IMR-90 (cell line): ENCODE measurements at regions not wholly inside any gene's neighbourhood (a gene's known extent, or its start where the extent isn't known, plus 50 kb on each side); places are given as distances from the start of the nearest gene placed in this dataset.

Experiments
- ATAC-seq: fragments of 200-7000 bp; cut with Tn5 transposase; 2 replicates; pipeline ENCODE4 v1.9.1; 2020; ENCODE audit warnings: low read depth, mild to moderate bottlenecking, moderate library complexity
- BruUV-seq: library from RNA; stranded (reverse); fragments of 400-500 nt; replicated peaks from 2 replicates; lab custom pipeline; 2021; lab: Mats Ljungman, UMichigan
- CTCF ChIA-PET: fragments of 300-600 bp; formaldehyde crosslinking; extraction: SDS; loops from one replicate; lab custom pipeline; 2021; ENCODE audit warnings: antibody characterized with exemption; lab: Yijun Ruan, JAX
- POLR2A ChIA-PET: fragments of 300-600 bp; sonication (Branson Sonifier 250); formaldehyde crosslinking; loops from one replicate; lab custom pipeline; 2022; ENCODE audit warnings: antibody characterized with exemption; ENCODE audit not compliant: unreplicated experiment; lab: Charles Lee
- DNase-seq: peaks from one replicate; pipeline ENCODE4 v3.0.0; 2013
- H2AFZ ChIP-seq: replicated peaks from 2 replicates; pipeline ENCODE3; 2013; ENCODE audit warnings: low read length, mild to moderate bottlenecking; ENCODE audit not compliant: poor library complexity
- H2AK5ac ChIP-seq: 2 replicates; pipeline ENCODE4 v1.6.1; 2013; ENCODE audit warnings: low read depth, low read length, inconsistent platforms
- H2AK9ac ChIP-seq: replicated peaks from 2 replicates; pipeline ENCODE3; 2013; ENCODE audit warnings: mild to moderate bottlenecking, low read depth, low read length, moderate library complexity; ENCODE audit not compliant: poor library complexity
- H2BK120ac ChIP-seq: 2 replicates; pipeline ENCODE4 v1.6.1; 2013; ENCODE audit warnings: low read depth, low read length, inconsistent platforms
- H2BK15ac ChIP-seq: 3 replicates; pipeline ENCODE4 v1.6.1; 2013; ENCODE audit warnings: low read depth, low read length, inconsistent platforms
- H2BK20ac ChIP-seq: 2 replicates; pipeline ENCODE4 v1.6.1; 2013; ENCODE audit warnings: low read depth, mild to moderate bottlenecking, inconsistent platforms, low read length, moderate library complexity
- H2BK5ac ChIP-seq: 2 replicates; pipeline ENCODE4 v1.6.1; 2013; ENCODE audit warnings: mild to moderate bottlenecking, low read depth, low read length, inconsistent platforms; ENCODE audit not compliant: poor library complexity, severe bottlenecking
- H3K14ac ChIP-seq: replicated peaks from 2 replicates; pipeline ENCODE4 v1.6.1; 2013; ENCODE audit warnings: low read depth, low read length, inconsistent platforms
- H3K18ac ChIP-seq: 2 replicates; pipeline ENCODE4 v1.6.1; 2013; ENCODE audit warnings: low read depth, low read length, control low read depth
- H3K23ac ChIP-seq: 2 replicates; pipeline ENCODE4 v1.6.1; 2013; ENCODE audit warnings: low read depth, low read length, inconsistent platforms
- H3K27ac ChIP-seq: 2 replicates; pipeline ENCODE4 v1.5.1; 2013; ENCODE audit warnings: mild to moderate bottlenecking, control low read depth, low read length; ENCODE audit not compliant: insufficient read depth
- H3K27me3 ChIP-seq: 2 replicates; pipeline ENCODE4 v1.6.1; 2013; ENCODE audit warnings: low read length; ENCODE audit not compliant: control insufficient read depth, insufficient read depth
- H3K36me3 ChIP-seq: 2 replicates; pipeline ENCODE4 v1.6.1; 2013; ENCODE audit warnings: low read length, mixed read lengths; ENCODE audit not compliant: control insufficient read depth, insufficient read depth
- H3K4ac ChIP-seq: 2 replicates; pipeline ENCODE4 v1.6.1; 2013; ENCODE audit warnings: low read depth, low read length, inconsistent platforms
- H3K4me1 ChIP-seq: 2 replicates; pipeline ENCODE4 v1.6.1; 2013; ENCODE audit warnings: low read length, mixed read lengths; ENCODE audit not compliant: control insufficient read depth, insufficient read depth
- H3K4me2 ChIP-seq: 2 replicates; pipeline ENCODE4 v1.6.1; 2013; ENCODE audit warnings: low read depth, mild to moderate bottlenecking, control low read depth, low read length, moderate library complexity
- H3K4me3 ChIP-seq: 2 replicates; pipeline ENCODE4 v1.5.1; 2013; ENCODE audit warnings: low read depth, mild to moderate bottlenecking, control low read depth, low read length, moderate library complexity; ENCODE audit not compliant: insufficient read depth
- H3K56ac ChIP-seq: 2 replicates; pipeline ENCODE4 v1.6.1; 2013; ENCODE audit warnings: low read length, inconsistent platforms; ENCODE audit not compliant: insufficient read depth; ENCODE audit errors: extremely low read depth
- H3K79me1 ChIP-seq, 2 experiments: 2 replicates each; pipeline ENCODE4 v1.6.1; 2013; ENCODE audit warnings: low read length in 2 of 2, inconsistent platforms in 1 of 2, low read depth in 1 of 2
- H3K9ac ChIP-seq: 2 replicates; pipeline ENCODE4 v1.6.1; 2013; ENCODE audit warnings: low read depth, low read length, control low read depth
- H3K9me1 ChIP-seq: 2 replicates; pipeline ENCODE4 v1.6.1; 2013; ENCODE audit warnings: low read length, inconsistent platforms; ENCODE audit not compliant: insufficient read depth
- H3K9me3 ChIP-seq: 2 replicates; pipeline ENCODE4 v1.6.1; 2013; ENCODE audit warnings: low read length; ENCODE audit not compliant: control insufficient read depth, insufficient read depth
- H4K20me1 ChIP-seq: 2 replicates; pipeline ENCODE4 v1.6.1; 2013; ENCODE audit warnings: low read length, inconsistent platforms; ENCODE audit not compliant: insufficient read depth
- H4K5ac ChIP-seq: 2 replicates; pipeline ENCODE4 v1.6.1; 2013; ENCODE audit warnings: mild to moderate bottlenecking, low read depth, low read length, control low read depth
- H4K8ac ChIP-seq, 2 experiments: 2 replicates each; pipeline ENCODE4 v1.6.1; 2013; ENCODE audit warnings: low read depth in 2 of 2, low read length in 2 of 2, control low read depth in 1 of 2, inconsistent platforms in 1 of 2
- H4K91ac ChIP-seq: 2 replicates; pipeline ENCODE4 v1.6.1; 2013; ENCODE audit warnings: low read depth, low read length, inconsistent platforms; ENCODE audit not compliant: insufficient read depth
- BHLHE40 ChIP-seq: fragments of 150-350 bp; IDR thresholded peaks from 2 replicates; pipeline ENCODE4 v1.6.1; 2016; ENCODE audit warnings: mild to moderate bottlenecking, low read depth, low read length
- CTCF ChIP-seq: conservative IDR thresholded peaks from 2 replicates; pipeline ENCODE4 v1.5.1; 2012; ENCODE audit warnings: mild to moderate bottlenecking, low read depth, low read length, improper control_type of control experiment
- ELK1 ChIP-seq: fragments of 150-350 bp; IDR thresholded peaks from 2 replicates; pipeline ENCODE4 v1.6.1; 2016; ENCODE audit warnings: low read depth, mild to moderate bottlenecking, low read length, moderate library complexity, borderline replicate concordance
- MAFK ChIP-seq: IDR thresholded peaks from 2 replicates; pipeline ENCODE4 v1.6.1; 2012; ENCODE audit warnings: low read depth, low read length, improper control_type of control experiment
- MAZ ChIP-seq: IDR thresholded peaks from 2 replicates; pipeline ENCODE4 v1.6.1; 2012; ENCODE audit warnings: low read depth, mild to moderate bottlenecking, low read length, improper control_type of control experiment, moderate library complexity, borderline replicate concordance
- MXI1 ChIP-seq: IDR thresholded peaks from 2 replicates; pipeline ENCODE4 v1.6.1; 2012; ENCODE audit warnings: low read depth, mild to moderate bottlenecking, low read length, moderate library complexity, borderline replicate concordance
- POLR2A ChIP-seq: IDR thresholded peaks from 2 replicates; pipeline ENCODE4 v1.6.1; 2012; ENCODE audit warnings: mild to moderate bottlenecking, low read depth, low read length
- SMC3 ChIP-seq: fragments of 150-350 bp; IDR thresholded peaks from 2 replicates; pipeline ENCODE4 v1.6.1; 2016; ENCODE audit warnings: low read depth, mild to moderate bottlenecking, antibody characterized with exemption, low read length, moderate library complexity
- WGBS, 2 experiments: methylation state at CpG; one replicate each; pipeline versions ENCODE4 v1.1.5 to v1.1.7; 2013; ENCODE audit warnings: missing lambda C conversion rate in 2 of 2; ENCODE audit not compliant: insufficient read length in 1 of 2; ENCODE audit errors: extremely low coverage in 2 of 2; 5-methylcytosine and 5-hydroxymethylcytosine counted together
- dilution Hi-C: fragments of 300-500 bp; cut with HindIII; formaldehyde crosslinking; loops from one replicate; pipeline ENCODE4 v1.14.3; 2018; ENCODE audit warnings: low sequenced_read_pairs; ENCODE audit not compliant: unreplicated experiment
- in situ Hi-C: fragments of 300-500 bp; cut with MboI; formaldehyde crosslinking; loops from 3 replicates; pipeline ENCODE4 v1.14.3; 2019; ENCODE audit warnings: low sequenced_read_pairs, inconsistent platforms, mixed read lengths
- intact Hi-C: fragments of 100-400 bp; cut with micrococcal nuclease; formaldehyde crosslinking; loops from 2 replicates; pipeline ENCODE4 v1.10.0; 2022

- Histone ChIP-seq H4K20me1 (no peaks in the 10 kb centered on the region), H3K56ac (no peak overlapping the region), H2AK5ac (no peak overlapping the region), H3K79me1 (no peaks in the 10 kb centered on the region), H3K9me1 (no peaks in the 10 kb centered on the region), H4K5ac (no peak overlapping the region), H4K8ac (no peak overlapping the region), H2BK15ac (no peak overlapping the region), H3K23ac (no peak overlapping the region), H3K9me3 (peaks cover 13% of the 10 kb centered on the region), H2BK5ac (no peak overlapping the region), H4K91ac (no peak overlapping the region), H3K27me3 (no peaks in the 10 kb centered on the region), H3K14ac (no peak overlapping the region), H2AFZ (no peak overlapping the region), H2BK20ac (no peak overlapping the region), H2BK120ac (no peak overlapping the region), H3K27ac (no peak overlapping the region), H3K4me1 (no peaks in the 10 kb centered on the region), H3K4me3 (no peak overlapping the region), H3K4me2 (no peak overlapping the region), H2AK9ac (no peak overlapping the region), H3K36me3 (no peaks in the 10 kb centered on the region), H3K18ac (no peak overlapping the region), H3K4ac (no peak overlapping the region), H3K9ac (no peak overlapping the region)
- BruUV-seq: no TSS peak
- dilution Hi-C loops (no loop called here), intact Hi-C loops (no loop called here), in situ Hi-C loops (no loop called here)
- ChIA-PET POLR2A (no interaction called here), CTCF (no interaction called here)
- no CpG with 5 or more reads among the region's 3 CpGs for WGBS, 2 experiments
- DNase-seq (no peak), ATAC-seq (no peak)
- TF ChIP-seq MXI1 (no peak), ELK1 (no peak), BHLHE40 (no peak), MAZ (no peak), POLR2A (no peak), MAFK (no peak), SMC3 (no peak), CTCF (no peak)
Observed at GRCh38 chrX:6440648-6441047, 94.3 kb downstream of the VCX3A start.
